Lung (tissue), 11 donors: ENCODE measurements at regions not wholly inside any gene's neighbourhood (a gene's known extent, or its start where the extent isn't known, plus 50 kb on each side); places are given as distances from the start of the nearest gene placed in this dataset.

Experiments
- ATAC-seq: fragments of 200-7000 bp; cut with Tn5 transposase; one replicate; pipeline ENCODE4 v1.9.1; 2020; ENCODE audit warnings: moderate number of reproducible peaks; ENCODE audit not compliant: insufficient read depth, low FRiP score
- DNase-seq, 3 donors: peaks; one replicate each; pipeline ENCODE4 v3.0.0-alpha.2; 2013 to 2017
- H3K27ac ChIP-seq, 2 donors: one replicate each; pipeline ENCODE4 v1.5.1; 2013; ENCODE audit warnings: mild to moderate bottlenecking in 2 of 2, moderate library complexity in 2 of 2, control low read depth in 1 of 2, inconsistent platforms in 1 of 2, low read depth in 1 of 2, low read length in 1 of 2
- H3K27me3 ChIP-seq, 3 donors: one replicate each; pipeline ENCODE4 v1.5.1; 2013; ENCODE audit warnings: low read length in 2 of 3; ENCODE audit not compliant: control insufficient read depth in 3 of 3, insufficient read depth in 3 of 3
- H3K36me3 ChIP-seq, 4 donors: one replicate each; pipeline ENCODE4 v1.5.1; 2013; ENCODE audit warnings: low read length in 4 of 4, mild to moderate bottlenecking in 1 of 4, moderate library complexity in 1 of 4; ENCODE audit not compliant: control insufficient read depth in 4 of 4, insufficient read depth in 4 of 4
- H3K4me1 ChIP-seq, 5 donors: one replicate each; pipeline ENCODE4 v1.5.1; 2013; ENCODE audit warnings: low read length in 5 of 5, mild to moderate bottlenecking in 2 of 5, moderate library complexity in 1 of 5; ENCODE audit not compliant: control insufficient read depth in 5 of 5, insufficient read depth in 5 of 5
- H3K4me3 ChIP-seq: one replicate; pipeline ENCODE4 v1.5.1; 2013; ENCODE audit warnings: mild to moderate bottlenecking, control low read depth, moderate library complexity
- H3K9ac ChIP-seq, 2 donors: one replicate each; pipeline ENCODE4 v1.5.1; 2013; ENCODE audit warnings: low read length in 2 of 2, control low read depth in 1 of 2; ENCODE audit not compliant: insufficient read depth in 1 of 2
- H3K9me3 ChIP-seq, 4 donors: one replicate each; pipeline ENCODE4 v1.5.1; 2013; ENCODE audit warnings: low read length in 3 of 4, mild to moderate bottlenecking in 1 of 4, moderate library complexity in 1 of 4; ENCODE audit not compliant: control insufficient read depth in 4 of 4, insufficient read depth in 3 of 4
- WGBS, 2 donors: extraction: QIAGEN DNeasy Blood & Tissue Kit; methylation state at CpG; one replicate each; pipeline ENCODE4 v1.1.7; 2013; 5-methylcytosine and 5-hydroxymethylcytosine counted together
- TF ChIP-seq, protein P1 (sequence below): IDR thresholded peaks from 2 replicates; pipeline ENCODE4 v1.5.1; 2012; ENCODE audit warnings: mild to moderate bottlenecking; ENCODE audit errors: control extremely low read depth, extremely low read depth
- donor health status: control.
- donor health status: control.
- donor health status: Bipolar disorder and iron deficiency.
- donor health status: healthy.
- donor health status: DM: yes; HTN: yes; CAD: no.

DNA sequence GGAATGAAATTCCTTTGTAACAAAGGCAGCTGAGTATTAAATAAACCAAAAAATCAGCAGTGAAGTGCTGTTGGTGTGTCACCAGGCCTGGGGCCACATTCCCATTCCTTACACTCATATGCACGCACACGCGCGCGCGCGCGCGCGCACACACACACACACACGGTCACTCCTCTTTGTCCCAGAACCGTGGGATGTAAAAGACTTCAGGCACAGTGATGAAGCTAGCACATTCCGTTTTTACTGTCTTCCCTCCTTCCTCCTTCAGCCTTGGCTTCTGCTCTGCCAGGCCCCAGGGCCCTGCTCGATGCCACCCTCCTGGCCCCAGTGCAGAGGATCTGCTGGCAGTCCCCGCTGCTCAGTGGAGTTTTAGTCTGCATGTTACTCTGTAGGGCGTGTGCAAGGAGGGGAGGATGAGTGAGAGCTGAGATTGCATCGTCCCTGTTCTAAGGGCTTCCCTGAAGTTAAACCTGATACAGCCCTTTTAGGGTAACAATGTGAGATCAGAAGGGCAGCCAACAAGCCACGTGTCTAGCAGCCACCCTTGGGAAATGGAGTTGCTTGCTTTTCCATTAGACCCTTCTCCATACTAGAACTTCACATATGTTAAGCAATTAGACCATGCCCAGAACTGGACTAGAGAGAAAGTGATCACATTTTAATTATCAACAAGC, 71.7 kb upstream of the WDR26 start:
- ATAC-seq (no peak), DNase-seq (no peak)
- Histone ChIP-seq H3K36me3 (no peaks in the 10 kb centered on the region), H3K9me3 (no peaks in the 10 kb centered on the region), H3K27me3 (no peaks in the 10 kb centered on the region), H3K4me1 (peaks cover 8 to 21% (median 16%) of the 10 kb centered on the region in 5 donors), H3K4me3 (no peak overlapping the region), H3K27ac (no peak overlapping the region), H3K9ac (no peak overlapping the region)
- WGBS, 2 donors, result 84% methylated on average over 18 of the region's 18 CpGs
- TF ChIP-seq, protein P1, sequence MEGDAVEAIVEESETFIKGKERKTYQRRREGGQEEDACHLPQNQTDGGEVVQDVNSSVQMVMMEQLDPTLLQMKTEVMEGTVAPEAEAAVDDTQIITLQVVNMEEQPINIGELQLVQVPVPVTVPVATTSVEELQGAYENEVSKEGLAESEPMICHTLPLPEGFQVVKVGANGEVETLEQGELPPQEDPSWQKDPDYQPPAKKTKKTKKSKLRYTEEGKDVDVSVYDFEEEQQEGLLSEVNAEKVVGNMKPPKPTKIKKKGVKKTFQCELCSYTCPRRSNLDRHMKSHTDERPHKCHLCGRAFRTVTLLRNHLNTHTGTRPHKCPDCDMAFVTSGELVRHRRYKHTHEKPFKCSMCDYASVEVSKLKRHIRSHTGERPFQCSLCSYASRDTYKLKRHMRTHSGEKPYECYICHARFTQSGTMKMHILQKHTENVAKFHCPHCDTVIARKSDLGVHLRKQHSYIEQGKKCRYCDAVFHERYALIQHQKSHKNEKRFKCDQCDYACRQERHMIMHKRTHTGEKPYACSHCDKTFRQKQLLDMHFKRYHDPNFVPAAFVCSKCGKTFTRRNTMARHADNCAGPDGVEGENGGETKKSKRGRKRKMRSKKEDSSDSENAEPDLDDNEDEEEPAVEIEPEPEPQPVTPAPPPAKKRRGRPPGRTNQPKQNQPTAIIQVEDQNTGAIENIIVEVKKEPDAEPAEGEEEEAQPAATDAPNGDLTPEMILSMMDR, result no peak

DNA sequence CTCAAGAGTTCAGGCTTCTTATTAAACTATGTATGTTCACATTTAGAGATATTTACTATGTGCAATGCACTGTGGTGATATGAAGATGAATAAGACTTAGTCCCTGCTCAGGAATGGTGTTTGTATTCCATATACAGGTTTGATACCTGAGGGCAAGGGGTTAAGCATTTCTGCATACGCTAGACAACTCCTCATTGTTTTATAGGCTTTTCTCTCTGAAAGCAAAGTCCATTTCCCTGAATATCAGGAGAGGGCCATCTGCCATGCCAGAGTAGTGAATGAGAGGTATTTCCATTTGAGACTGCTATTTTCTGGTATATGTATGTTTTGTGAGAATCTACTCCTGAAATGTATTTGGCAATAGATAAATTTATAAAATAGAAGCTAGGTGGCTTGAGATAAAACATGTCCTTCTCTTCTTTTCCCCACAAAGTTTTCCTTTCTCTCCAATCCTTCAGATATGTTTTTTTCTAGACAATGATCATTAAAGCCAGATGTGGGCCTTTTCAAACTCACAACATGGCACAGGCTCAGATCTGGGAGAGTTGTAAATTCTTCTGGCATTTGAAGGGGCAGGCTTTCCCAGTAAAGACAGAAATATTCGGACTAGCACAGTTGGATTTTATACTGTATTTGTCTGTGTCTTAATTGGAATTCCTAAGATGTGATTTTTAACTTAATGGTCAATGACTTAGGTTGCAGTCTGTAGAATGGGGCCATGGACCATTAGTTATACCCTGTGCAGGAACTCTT, 73.3 kb upstream of the WDR26 start:
- TF ChIP-seq, protein P1, result no peak
- H3K27me3 ChIP-seq, result no peaks in the 10 kb centered on the region
- H3K4me3 ChIP-seq, result no peak overlapping the region
- DNase-seq (no peak), ATAC-seq (no peak)
- H3K9ac ChIP-seq, result no peak overlapping the region
- no peak overlapping the region for H3K27ac ChIP-seq
- no peaks in the 10 kb centered on the region for H3K9me3 ChIP-seq
- H3K4me1 ChIP-seq, result peaks cover 6 to 12% (median 9%) of the 10 kb centered on the region in 5 donors
- H3K36me3 ChIP-seq, result no peaks in the 10 kb centered on the region
- 73 to 93% methylated on average over 2 of the region's 2 CpGs for WGBS, 2 donors

DNA sequence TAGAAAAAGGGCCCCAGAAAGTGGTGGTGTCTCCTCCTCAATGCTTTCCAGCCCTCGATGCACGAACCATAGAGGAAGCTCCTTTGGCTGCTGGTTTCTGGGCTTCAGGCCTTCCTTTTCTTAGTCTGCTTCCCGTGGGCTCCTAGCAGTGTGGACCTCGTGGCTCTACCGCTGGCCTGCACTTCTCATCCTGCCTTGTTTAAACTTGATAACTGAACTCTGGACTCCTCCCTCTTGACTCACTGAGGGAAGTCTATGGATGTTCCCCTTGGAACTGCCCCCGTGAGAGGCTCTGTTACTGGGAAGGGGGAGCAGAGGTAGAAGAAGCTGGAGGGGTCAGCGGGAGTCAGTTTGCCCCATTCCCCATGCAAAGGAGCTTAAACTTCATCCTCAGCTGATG, 75.3 kb upstream of the WDR26 start:
- TF ChIP-seq, protein P1, result no peak
- no peak for DNase-seq
- H3K36me3 ChIP-seq, result no peaks in the 10 kb centered on the region
- no peak for ATAC-seq
- no peak overlapping the region for H3K4me3 ChIP-seq
- peaks cover 0 to 5% (median 0%) of the 10 kb centered on the region in 5 donors for H3K4me1 ChIP-seq
- no peaks in the 10 kb centered on the region for H3K27me3 ChIP-seq
- 61 to 66% methylated on average over 7 of the region's 7 CpGs for WGBS, 2 donors
- H3K9ac ChIP-seq, result no peak overlapping the region
- H3K9me3 ChIP-seq, result no peaks in the 10 kb centered on the region
- no peak overlapping the region for H3K27ac ChIP-seq
